NCI-H1092 (cell line): ENCODE measurements at regions not wholly inside any gene's neighbourhood (a gene's known extent, or its start where the extent isn't known, plus 50 kb on each side); places are given as distances from the start of the nearest gene placed in this dataset.

Experiments used
- DNase-seq: peaks from one replicate; lab custom pipeline; 2025; lab: John Stamatoyannopoulos, UW

GRCh38 chr14:84670796-84671195 lies 859.1 kb upstream of the FLRT2 start:
- no peak for DNase-seq

- no peak for DNase-seq
These were observed 858.2 kb upstream of the FLRT2 start for GRCh38 chr14:84671776-84672175.

GRCh38 chr14:84674636-84675035 lies 855.3 kb upstream of the FLRT2 start:
- no peak for DNase-seq

GRCh38 chr14:84686550-84686949 lies 843.4 kb upstream of the FLRT2 start:
- no peak for DNase-seq

GRCh38 chr14:84688297-84689025 lies 841.5 kb upstream of the FLRT2 start:
- no peak for DNase-seq

- no peak for DNase-seq
These were observed 835.8 kb upstream of the FLRT2 start for GRCh38 chr14:84694161-84694560.

GRCh38 chr14:84704601-84705000 lies 825.3 kb upstream of the FLRT2 start:
- no peak for DNase-seq

- DNase-seq = no peak
These were observed 822.1 kb upstream of the FLRT2 start for GRCh38 chr14:84707830-84708229.

- DNase-seq = no peak
These were observed 821.1 kb upstream of the FLRT2 start for GRCh38 chr14:84708865-84709264.

GRCh38 chr14:84726471-84726870 lies 803.5 kb upstream of the FLRT2 start:
- DNase-seq = no peak

- no peak for DNase-seq
These were observed 780.6 kb upstream of the FLRT2 start for GRCh38 chr14:84749191-84749955.

GRCh38 chr14:84750284-84750683 lies 779.7 kb upstream of the FLRT2 start:
- no peak for DNase-seq

- DNase-seq = no peak
These were observed 779.0 kb upstream of the FLRT2 start for GRCh38 chr14:84750763-84751554.

GRCh38 chr14:84751745-84752144 lies 778.2 kb upstream of the FLRT2 start:
- DNase-seq = no peak

GRCh38 chr14:84760489-84761126 lies 769.3 kb upstream of the FLRT2 start:
- no peak for DNase-seq

- no peak for DNase-seq
These were observed 762.5 kb upstream of the FLRT2 start for GRCh38 chr14:84767434-84767833.

GRCh38 chr14:84770030-84770429 lies 759.9 kb upstream of the FLRT2 start:
- no peak for DNase-seq

- DNase-seq = no peak
These were observed 752.6 kb upstream of the FLRT2 start for GRCh38 chr14:84777356-84777755.

- no peak for DNase-seq
These were observed 747.0 kb upstream of the FLRT2 start for GRCh38 chr14:84782902-84783301.

GRCh38 chr14:84783511-84783910 lies 746.4 kb upstream of the FLRT2 start:
- no peak for DNase-seq

GRCh38 chr14:84785996-84786395 lies 743.9 kb upstream of the FLRT2 start:
- no peak for DNase-seq

- no peak for DNase-seq
These were observed 740.9 kb upstream of the FLRT2 start for GRCh38 chr14:84789012-84789411.
